NCI-H2227 (cell line): ENCODE measurements at regions not wholly inside any gene's neighbourhood (a gene's known extent, or its start where the extent isn't known, plus 50 kb on each side); places are given as distances from the start of the nearest gene placed in this dataset.
"Not testable (repeated sequence)": the region's sequence is repeated elsewhere in the genome, so short reads cannot be mapped to it uniquely, and the experiment has no call there.

Experiments
- DNase-seq: peaks from one replicate; lab custom pipeline; 2025; ENCODE audit not compliant: unreplicated experiment; lab: John Stamatoyannopoulos, UW

DNA sequence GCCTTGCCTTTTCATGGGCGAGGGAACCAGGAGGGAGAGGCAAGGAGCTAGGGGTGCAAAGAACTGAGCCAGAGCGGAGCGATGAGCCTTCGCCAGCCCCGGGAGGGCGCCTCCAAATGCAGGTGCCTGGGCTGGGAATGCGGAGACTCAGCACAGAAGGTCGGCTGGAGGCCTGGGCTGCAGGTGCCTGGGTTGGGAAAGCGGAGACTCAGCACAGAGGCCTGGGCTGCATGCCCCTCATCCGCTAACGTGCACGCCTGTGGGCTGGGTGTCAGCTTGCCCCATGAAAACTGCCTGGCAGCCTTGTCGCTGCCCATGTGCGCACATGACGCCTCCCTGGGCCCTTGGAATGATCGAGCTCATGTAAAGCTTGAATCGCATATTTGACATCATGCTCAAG lies 51.8 kb downstream of the POM121L12 start:
- DNase-seq: no peak

GRCh38 chr7:53094191-53094590 lies 58.8 kb downstream of the POM121L12 start:
- DNase-seq: no peak

- DNase-seq: no peak
Observed at GRCh38 chr7:53094827-53095226, 59.4 kb downstream of the POM121L12 start.

- no peak for DNase-seq
Observed at GRCh38 chr7:53095731-53096501, 60.5 kb downstream of the POM121L12 start.

DNA sequence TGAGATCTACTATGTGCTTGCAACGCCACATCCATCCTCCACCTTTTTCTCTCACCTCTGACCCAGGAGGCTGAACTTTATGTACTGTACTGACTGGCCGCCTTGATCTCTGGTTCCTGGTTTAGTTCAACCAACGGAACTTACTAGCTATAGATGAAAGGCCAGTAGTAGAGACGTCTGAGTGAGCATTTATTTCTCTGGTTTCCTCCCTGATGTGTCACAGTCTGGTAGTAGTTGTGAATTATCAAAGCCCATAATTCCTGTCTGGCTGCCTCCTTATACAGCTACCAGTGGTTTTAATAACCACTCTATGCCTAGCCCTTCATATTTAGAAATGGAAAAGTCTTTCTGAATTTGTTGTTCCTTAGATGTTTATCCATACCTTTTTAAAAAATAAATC lies 64.7 kb downstream of the POM121L12 start:
- no peak for DNase-seq

DNA sequence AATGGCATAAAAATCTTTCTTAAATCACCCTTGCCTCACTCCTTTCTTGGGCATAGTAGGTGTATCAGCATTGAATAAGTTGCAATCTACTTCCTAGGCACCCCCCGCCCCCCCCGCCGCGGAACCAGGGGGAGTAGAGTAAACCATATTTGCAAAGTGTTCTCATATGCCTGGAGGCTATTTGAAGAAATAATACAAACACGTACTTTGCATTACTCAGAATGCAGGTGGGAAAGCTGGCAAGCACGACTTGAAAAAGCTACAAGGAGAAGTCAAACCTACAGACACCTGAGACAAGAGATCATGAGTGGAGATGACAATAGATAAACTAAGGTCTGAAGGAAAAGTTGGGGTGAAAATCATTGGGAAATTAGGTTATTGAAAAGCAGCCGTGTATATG lies 65.6 kb downstream of the POM121L12 start:
- no peak for DNase-seq

- no peak for DNase-seq
Observed at GRCh38 chr7:53110425-53110824, 75.0 kb downstream of the POM121L12 start.

- no peak for DNase-seq
Observed at GRCh38 chr7:53111031-53111430, 75.6 kb downstream of the POM121L12 start.

DNA sequence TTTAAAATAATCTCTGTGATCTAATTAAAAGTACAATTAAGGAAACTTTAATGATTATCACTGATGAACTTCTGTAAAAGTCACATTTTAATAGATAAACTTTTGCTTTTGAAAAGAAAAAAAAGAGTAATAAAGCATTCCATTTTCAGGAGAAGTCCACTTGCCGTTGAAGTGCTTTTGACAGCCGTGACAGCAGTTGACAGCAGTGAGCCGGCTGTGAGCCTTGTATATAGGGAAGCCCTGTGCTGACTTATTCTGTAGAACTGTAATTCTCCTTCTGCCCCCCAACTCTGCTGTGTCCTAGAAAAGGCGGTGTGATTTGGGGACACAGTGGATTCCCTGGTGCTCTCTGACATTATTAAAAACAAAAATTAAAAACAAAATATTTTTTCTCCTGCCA lies 78.0 kb downstream of the POM121L12 start:
- no peak for DNase-seq

DNA sequence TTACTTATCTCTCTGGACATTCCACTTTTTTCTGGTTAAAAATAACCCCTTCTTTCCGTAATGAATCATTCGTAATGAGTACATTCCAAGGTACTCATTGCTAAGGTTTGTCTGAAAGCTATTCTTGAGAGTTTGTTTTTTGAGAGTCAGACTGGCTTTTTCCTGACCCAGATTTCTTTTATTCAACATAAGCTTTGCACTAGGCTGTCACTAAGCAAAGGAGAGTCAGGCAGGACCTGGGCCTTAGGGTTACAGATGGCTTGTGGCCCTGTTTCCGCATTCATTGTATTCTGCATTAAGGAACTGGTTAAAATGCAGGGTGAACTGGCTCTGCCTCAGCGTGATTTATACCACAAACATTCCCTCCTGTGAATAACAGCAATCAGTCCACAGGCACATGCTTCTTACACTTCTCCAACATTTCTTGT lies 84.1 kb downstream of the POM121L12 start:
- DNase-seq: no peak

GRCh38 chr7:53121374-53121773 lies 85.9 kb downstream of the POM121L12 start:
- DNase-seq: no peak

DNA sequence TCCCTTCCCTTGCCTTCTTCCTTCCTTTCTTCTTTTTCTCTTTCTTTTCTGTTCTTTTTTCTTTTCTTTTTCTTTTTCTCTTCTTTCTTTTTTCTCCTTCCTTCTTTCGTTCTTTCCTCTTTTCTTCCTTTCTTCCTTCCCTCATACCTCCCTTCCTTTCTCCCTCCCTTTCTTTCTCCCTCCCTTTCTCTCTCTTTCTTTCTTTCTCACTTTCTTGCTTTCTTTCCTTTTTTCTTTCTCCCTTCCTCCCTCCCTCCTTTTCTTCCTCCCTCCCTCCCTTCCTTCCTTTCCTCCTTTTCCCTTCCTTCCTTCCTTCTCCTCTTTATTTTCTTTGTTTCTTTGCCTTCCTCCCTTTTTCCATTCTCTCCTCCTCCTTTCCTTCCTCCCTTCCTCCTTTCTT lies 96.3 kb downstream of the POM121L12 start:
- DNase-seq: no peak

DNA sequence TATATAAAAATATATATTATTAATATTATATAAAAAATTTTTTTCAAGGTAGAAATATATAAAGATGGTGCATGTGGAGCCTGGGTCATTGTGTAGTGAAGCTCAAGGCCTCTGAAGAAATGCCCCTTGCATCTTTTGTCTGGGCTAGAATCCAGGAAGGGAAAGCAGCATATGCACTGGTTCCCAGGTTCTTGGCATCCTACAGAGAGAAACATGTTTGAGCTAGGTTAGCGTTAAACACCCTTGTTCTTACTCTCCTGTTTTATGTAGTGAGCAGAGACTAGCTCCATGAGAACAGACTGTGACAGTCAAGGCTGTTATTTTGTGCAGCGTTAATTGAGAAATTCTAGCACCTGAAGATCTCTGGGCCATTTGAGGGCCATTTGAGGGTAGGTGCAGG lies 116.1 kb downstream of the POM121L12 start:
- no peak for DNase-seq

DNA sequence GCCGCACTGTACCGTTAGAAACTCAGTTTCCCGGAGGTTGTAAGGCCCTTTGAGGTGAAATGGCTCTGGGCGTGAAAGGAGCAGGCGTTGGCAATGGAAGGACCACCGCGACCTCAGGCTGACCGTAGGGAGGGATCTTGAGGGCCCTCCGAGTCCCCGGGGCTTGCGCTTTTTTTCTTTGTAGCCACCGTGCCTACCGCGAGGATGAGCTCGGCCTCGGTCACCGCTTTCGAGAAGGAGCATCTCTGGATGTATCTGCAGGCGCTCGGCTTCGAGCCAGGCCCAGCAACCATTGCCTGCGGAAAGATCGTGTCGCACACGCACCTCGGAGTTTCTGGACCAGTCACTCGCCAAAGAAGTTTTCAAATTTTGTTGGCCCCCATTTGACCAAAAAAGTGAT lies 151.8 kb downstream of the POM121L12 start:
- not testable (repeated sequence) for DNase-seq

DNA sequence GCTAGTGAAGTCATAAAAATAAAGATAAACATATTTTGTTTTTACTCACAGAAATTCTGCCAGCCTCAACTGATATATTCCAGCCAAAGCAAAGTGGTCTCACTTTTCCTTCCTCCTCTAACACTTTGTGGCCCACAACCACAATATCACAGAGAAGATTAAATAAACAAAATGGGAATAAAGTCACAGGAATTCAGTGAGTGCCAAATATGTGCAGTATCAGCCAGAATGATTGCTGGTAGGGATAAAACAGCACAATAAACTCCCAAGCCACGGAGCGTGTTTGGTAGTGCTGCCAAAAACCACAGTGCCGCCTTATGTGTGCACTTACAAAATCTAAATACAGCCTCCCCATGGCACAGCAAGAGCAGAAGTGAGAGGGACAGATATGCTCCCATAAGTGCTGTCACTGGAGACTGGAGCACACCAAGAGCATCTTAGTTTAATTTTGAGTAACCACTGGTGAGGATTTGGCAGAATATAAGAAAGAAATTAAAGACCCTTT lies 155.8 kb downstream of the POM121L12 start:
- DNase-seq: no peak

DNA sequence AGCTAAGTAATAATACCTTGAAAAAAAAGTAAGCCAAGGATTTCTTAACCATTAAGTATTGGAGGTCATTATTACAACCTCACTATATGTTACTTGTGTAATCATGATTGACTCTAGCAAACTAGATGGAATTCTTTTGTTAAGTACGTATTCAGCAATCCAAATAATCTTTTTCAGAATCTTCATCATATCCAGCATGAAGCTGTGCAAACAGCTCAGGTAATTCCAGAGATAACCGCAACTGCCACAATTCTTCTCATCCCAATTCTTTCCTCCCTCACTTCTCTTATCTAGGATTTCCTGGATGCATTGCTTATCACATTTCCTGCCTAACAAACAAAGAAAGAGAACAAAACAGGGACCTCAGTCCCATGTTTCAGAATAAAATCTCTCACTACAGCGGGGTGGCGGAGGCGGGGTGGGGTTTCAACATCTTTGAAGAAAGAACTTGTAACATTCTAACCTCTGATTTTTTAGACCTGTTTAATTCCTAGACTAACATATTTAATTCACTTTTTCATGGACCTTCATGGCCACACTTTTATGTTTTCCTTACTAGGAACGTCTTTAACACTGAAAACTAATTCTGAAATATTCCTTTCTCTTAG lies 156.5 kb downstream of the POM121L12 start:
- no peak for DNase-seq

GRCh38 chr7:53205006-53205405 lies 169.6 kb downstream of the POM121L12 start:
- DNase-seq: no peak

DNA sequence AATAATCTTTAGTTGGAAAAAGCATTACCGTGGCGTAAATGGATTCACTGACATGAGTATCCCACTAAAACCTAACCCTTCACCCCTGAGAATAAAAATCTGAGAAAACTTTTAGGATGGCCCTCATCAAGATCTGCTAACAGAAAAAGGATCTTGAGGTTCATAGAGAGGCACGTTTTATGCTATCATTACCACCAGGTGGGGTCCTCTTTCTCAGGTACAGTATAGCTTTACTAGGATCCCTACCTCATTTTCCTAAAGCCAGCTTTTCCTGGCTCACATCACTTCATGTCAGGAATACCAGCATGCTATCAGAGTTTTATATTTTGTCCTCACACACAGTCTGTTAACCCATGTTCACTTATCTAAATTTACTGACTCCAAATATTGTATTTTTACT lies 173.7 kb downstream of the POM121L12 start:
- no peak for DNase-seq

DNA sequence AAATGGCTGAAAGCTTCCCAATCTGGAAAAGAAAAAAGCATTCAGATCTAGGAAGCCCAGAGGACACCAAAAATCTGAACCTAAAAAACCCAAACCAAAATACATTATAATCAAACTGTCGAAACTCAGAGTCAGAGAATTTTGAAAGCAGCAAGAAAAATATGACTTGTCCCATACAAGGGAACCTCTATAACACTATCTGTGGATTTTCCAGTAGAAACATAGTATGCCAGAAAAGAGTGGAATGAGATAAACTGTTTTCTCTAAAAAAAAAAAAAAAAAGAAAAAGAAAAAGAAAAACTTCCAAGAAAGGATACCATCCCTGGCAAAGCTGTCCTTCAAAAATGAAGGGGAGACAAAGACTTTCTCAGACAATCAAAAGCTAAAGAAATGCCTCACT lies 179.0 kb downstream of the POM121L12 start:
- DNase-seq: no peak

- DNase-seq: peak; percentile 1
Observed at GRCh38 chr7:53218730-53219504, 183.5 kb downstream of the POM121L12 start.

GRCh38 chr7:53229202-53229601 lies 193.8 kb downstream of the POM121L12 start:
- DNase-seq: no peak
